Skeletal muscle satellite cell (primary cell): ENCODE measurements at regions not wholly inside any gene's neighbourhood (a gene's known extent, or its start where the extent isn't known, plus 50 kb on each side); places are given as distances from the start of the nearest gene placed in this dataset.
A peak's percentile ranks its signal among the peaks of the same experiment; 100 is the strongest.

Experiments used
- H3K27me3 ChIP-seq: 2 replicates; pipeline ENCODE4 v1.7.0; 2013; ENCODE audit warnings: low read length; ENCODE audit not compliant: control insufficient read depth, insufficient read depth
- H3K36me3 ChIP-seq: 2 replicates; pipeline ENCODE4 v1.7.0; 2013; ENCODE audit warnings: mild to moderate bottlenecking, control low read depth, low read length; ENCODE audit not compliant: insufficient read depth
- H3K4me1 ChIP-seq: 2 replicates; pipeline ENCODE4 v1.7.0; 2013; ENCODE audit warnings: low read length; ENCODE audit not compliant: control insufficient read depth, insufficient read depth
- H3K4me2 ChIP-seq: 2 replicates; pipeline ENCODE4 v1.7.0; 2013; ENCODE audit warnings: mild to moderate bottlenecking, low read length
- H3K4me3 ChIP-seq: 2 replicates; pipeline ENCODE4 v1.7.0; 2013; ENCODE audit warnings: low read length
- H3K9ac ChIP-seq: 2 replicates; pipeline ENCODE4 v1.7.0; 2013; ENCODE audit warnings: mild to moderate bottlenecking, low read depth, low read length, moderate library complexity
- H3K9me3 ChIP-seq: replicated peaks from 2 replicates; pipeline ENCODE4 v1.7.0; 2013; ENCODE audit warnings: mild to moderate bottlenecking, control low read depth, low read length

GRCh38 chr2:14188446-14188845 lies 444.1 kb upstream of the LRATD1 start:
- Histone ChIP-seq H3K4me1 (peaks cover 16% of the 10 kb centered on the region), H3K4me3 (no peak overlapping the region), H3K9ac (no peak overlapping the region), H3K36me3 (no peaks in the 10 kb centered on the region), H3K27me3 (no peaks in the 10 kb centered on the region), H3K9me3 (no peaks in the 10 kb centered on the region), H3K4me2 (no peak overlapping the region)

GRCh38 chr2:14189929-14190328 lies 442.6 kb upstream of the LRATD1 start:
- Histone ChIP-seq H3K4me1 (peaks cover 16% of the 10 kb centered on the region), H3K36me3 (no peaks in the 10 kb centered on the region), H3K27me3 (no peaks in the 10 kb centered on the region), H3K9ac (no peak overlapping the region), H3K4me2 (peak overlapping the region; percentile 14), H3K4me3 (no peak overlapping the region), H3K9me3 (no peaks in the 10 kb centered on the region)

GRCh38 chr2:14194233-14194632 lies 438.3 kb upstream of the LRATD1 start:
- Histone ChIP-seq H3K36me3 (no peaks in the 10 kb centered on the region), H3K4me1 (peaks cover 16% of the 10 kb centered on the region), H3K27me3 (no peaks in the 10 kb centered on the region), H3K9ac (no peak overlapping the region), H3K4me3 (no peak overlapping the region), H3K4me2 (no peak overlapping the region), H3K9me3 (no peaks in the 10 kb centered on the region)

GRCh38 chr2:14197293-14197692 lies 435.2 kb upstream of the LRATD1 start:
- Histone ChIP-seq H3K36me3 (no peaks in the 10 kb centered on the region), H3K27me3 (no peaks in the 10 kb centered on the region), H3K9ac (no peak overlapping the region), H3K4me3 (no peak overlapping the region), H3K4me1 (peaks cover 12% of the 10 kb centered on the region), H3K4me2 (no peak overlapping the region), H3K9me3 (no peaks in the 10 kb centered on the region)

- peaks cover 12% of the 10 kb centered on the region for H3K4me1 ChIP-seq
- no peaks in the 10 kb centered on the region for H3K36me3 ChIP-seq
- H3K9me3 ChIP-seq, result no peaks in the 10 kb centered on the region
- no peak overlapping the region for H3K4me3 ChIP-seq
- no peak overlapping the region for H3K4me2 ChIP-seq
- no peaks in the 10 kb centered on the region for H3K27me3 ChIP-seq
- no peak overlapping the region for H3K9ac ChIP-seq
These were observed 433.5 kb upstream of the LRATD1 start for GRCh38 chr2:14199040-14199439.

GRCh38 chr2:14219306-14219705 lies 413.2 kb upstream of the LRATD1 start:
- no peak overlapping the region for H3K9ac ChIP-seq
- no peak overlapping the region for H3K4me3 ChIP-seq
- H3K4me2 ChIP-seq, result no peak overlapping the region
- peaks cover 23% of the 10 kb centered on the region for H3K4me1 ChIP-seq
- no peaks in the 10 kb centered on the region for H3K36me3 ChIP-seq
- H3K9me3 ChIP-seq, result no peaks in the 10 kb centered on the region
- H3K27me3 ChIP-seq, result no peaks in the 10 kb centered on the region

- H3K27me3 ChIP-seq, result no peaks in the 10 kb centered on the region
- no peaks in the 10 kb centered on the region for H3K36me3 ChIP-seq
- H3K9ac ChIP-seq, result no peak overlapping the region
- no peaks in the 10 kb centered on the region for H3K9me3 ChIP-seq
- H3K4me3 ChIP-seq, result no peak overlapping the region
- H3K4me1 ChIP-seq, result peaks cover 23% of the 10 kb centered on the region
- H3K4me2 ChIP-seq, result no peak overlapping the region
These were observed 412.4 kb upstream of the LRATD1 start for GRCh38 chr2:14220101-14220500.

- Histone ChIP-seq H3K27me3 (no peaks in the 10 kb centered on the region), H3K4me1 (peaks cover 23% of the 10 kb centered on the region)
These were observed 411.1 kb upstream of the LRATD1 start for GRCh38 chr2:14221466-14221865.

GRCh38 chr2:14223576-14223975 lies 408.9 kb upstream of the LRATD1 start:
- Histone ChIP-seq H3K9ac (no peak overlapping the region), H3K4me1 (peaks cover 23% of the 10 kb centered on the region), H3K9me3 (no peaks in the 10 kb centered on the region), H3K27me3 (no peaks in the 10 kb centered on the region), H3K4me2 (no peak overlapping the region), H3K36me3 (no peaks in the 10 kb centered on the region), H3K4me3 (no peak overlapping the region)

More at GRCh38 chr2:14221466-14221865, 411.1 kb upstream of the LRATD1 start:
- no peak overlapping the region for H3K4me2 ChIP-seq
- H3K9ac ChIP-seq, result no peak overlapping the region
- no peaks in the 10 kb centered on the region for H3K9me3 ChIP-seq
- no peaks in the 10 kb centered on the region for H3K36me3 ChIP-seq
- no peak overlapping the region for H3K4me3 ChIP-seq

- Histone ChIP-seq H3K9me3 (no peaks in the 10 kb centered on the region), H3K4me2 (no peak overlapping the region), H3K4me1 (no peaks in the 10 kb centered on the region), H3K36me3 (no peaks in the 10 kb centered on the region), H3K4me3 (no peak overlapping the region), H3K9ac (no peak overlapping the region), H3K27me3 (no peaks in the 10 kb centered on the region)
These were observed 401.1 kb upstream of the LRATD1 start for GRCh38 chr2:14231391-14231898.

- no peaks in the 10 kb centered on the region for H3K4me1 ChIP-seq
- H3K9ac ChIP-seq, result no peak overlapping the region
- no peak overlapping the region for H3K4me3 ChIP-seq
- no peaks in the 10 kb centered on the region for H3K9me3 ChIP-seq
- no peaks in the 10 kb centered on the region for H3K36me3 ChIP-seq
- H3K27me3 ChIP-seq, result no peaks in the 10 kb centered on the region
- no peak overlapping the region for H3K4me2 ChIP-seq
These were observed 400.3 kb upstream of the LRATD1 start for GRCh38 chr2:14232217-14232616.

- H3K9me3 ChIP-seq, result no peaks in the 10 kb centered on the region
- no peaks in the 10 kb centered on the region for H3K27me3 ChIP-seq
- H3K4me2 ChIP-seq, result no peak overlapping the region
- H3K36me3 ChIP-seq, result no peaks in the 10 kb centered on the region
- no peak overlapping the region for H3K9ac ChIP-seq
- H3K4me1 ChIP-seq, result no peaks in the 10 kb centered on the region
- H3K4me3 ChIP-seq, result no peak overlapping the region
These were observed 397.6 kb upstream of the LRATD1 start for GRCh38 chr2:14234911-14235310.
